ENCODE measurements at regions not wholly inside any gene's neighbourhood (a gene's known extent, or its start where the extent isn't known, plus 50 kb on each side); places are given as distances from the start of the nearest gene placed in this dataset.
A peak's percentile ranks its signal among the peaks of the same experiment; 100 is the strongest.

- ATAC-seq (no peak), DNase-seq (no peak)
- no peaks in the 10 kb centered on the region for H3K36me3 ChIP-seq
- intact Hi-C loops (cut with DNase I), result no loop called here
- H3K4me1 ChIP-seq, result peaks cover 0 to 10% (median 0%) of the 10 kb centered on the region in 9 donors
- 67 to 69% methylated on average over 10 of the region's 10 CpGs for WGBS, 2 donors
- no peak overlapping the region for H3K4me3 ChIP-seq
- H3K27me3 ChIP-seq, result peaks cover 0 to 12% (median 0%) of the 10 kb centered on the region in 7 donors
- H3K9me3 ChIP-seq, result peaks cover 0 to 35% (median 7%) of the 10 kb centered on the region in 11 donors
- no peak overlapping the region for H3K27ac ChIP-seq
- TF ChIP-seq CTCF (IDR thresholded peaks at IDR 0.05), result no peak
Observed at GRCh38 chr20:58113716-58114115, 114.7 kb downstream of the ANKRD60 start.

- H3K4me1 ChIP-seq, result peaks cover 0 to 10% (median 0%) of the 10 kb centered on the region in 9 donors
- ATAC-seq, result peak in 2 of 8 donors; percentile 25 to 47
- H3K27me3 ChIP-seq, result peaks cover 0 to 12% (median 0%) of the 10 kb centered on the region in 7 donors
- H3K4me3 ChIP-seq, result no peak overlapping the region
- WGBS, 2 donors, result 66 to 67% methylated on average over 7 of the region's 7 CpGs
- intact Hi-C loops (cut with DNase I), result no loop called here
- H3K36me3 ChIP-seq, result no peaks in the 10 kb centered on the region
- peak overlapping the region in 6 of 10 donors; percentile 13 to 33 (median 24) for H3K27ac ChIP-seq
- no peak for DNase-seq
- no peak for TF ChIP-seq CTCF (IDR thresholded peaks at IDR 0.05)
- H3K9me3 ChIP-seq, result peaks cover 0 to 20% (median 0%) of the 10 kb centered on the region in 11 donors
Observed at GRCh38 chr20:58112017-58112781, 116.3 kb downstream of the ANKRD60 start.

- intact Hi-C loops (cut with DNase I), result no loop called here
- H3K27me3 ChIP-seq, result peaks cover 0 to 12% (median 0%) of the 10 kb centered on the region in 7 donors
- H3K36me3 ChIP-seq, result no peaks in the 10 kb centered on the region
- ATAC-seq (peak in 3 of 8 donors; percentile 44 to 54 (median 47)), DNase-seq (peak in 1 of 2 donors; percentile 22)
- peak overlapping the region in 5 of 10 donors; percentile 13 to 33 (median 14) for H3K27ac ChIP-seq
- WGBS, 2 donors, result 74 to 80% methylated on average over 18 of the region's 18 CpGs
- no peak overlapping the region for H3K4me3 ChIP-seq
- H3K4me1 ChIP-seq, result peaks cover 0 to 10% (median 0%) of the 10 kb centered on the region in 9 donors
- no peak for TF ChIP-seq CTCF (IDR thresholded peaks at IDR 0.05)
- H3K9me3 ChIP-seq, result peaks cover 0 to 15% (median 0%) of the 10 kb centered on the region in 11 donors
Observed at GRCh38 chr20:58111310-58112016, 117.0 kb downstream of the ANKRD60 start.

GRCh38 chr20:58109918-58110635 is 118.4 kb downstream of the ANKRD60 start:
- peaks cover 0 to 13% (median 0%) of the 10 kb centered on the region in 11 donors for H3K9me3 ChIP-seq
- peaks cover 0 to 10% (median 0%) of the 10 kb centered on the region in 9 donors for H3K4me1 ChIP-seq
- H3K27ac ChIP-seq, result no peak overlapping the region
- intact Hi-C loops (cut with DNase I), result no loop called here
- DNase-seq (no peak), ATAC-seq (no peak)
- no peaks in the 10 kb centered on the region for H3K36me3 ChIP-seq
- no peak overlapping the region for H3K4me3 ChIP-seq
- H3K27me3 ChIP-seq, result peaks cover 0 to 7% (median 0%) of the 10 kb centered on the region in 7 donors
- no peak for TF ChIP-seq CTCF (IDR thresholded peaks at IDR 0.05)
- WGBS, 2 donors, result 92 to 94% methylated on average over 3 of the region's 3 CpGs

Measured in heart right ventricle (tissue), 16 donors.